NCI-H2171 treated with DMSO at 0.1 percent for 48 hours (cell line): ENCODE measurements at regions not wholly inside any gene's neighbourhood (a gene's known extent, or its start where the extent isn't known, plus 50 kb on each side); places are given as distances from the start of the nearest gene placed in this dataset.
"Not testable (repeated sequence)": the region's sequence is repeated elsewhere in the genome, so short reads cannot be mapped to it uniquely, and the experiment has no call there.

Source experiments
- DNase-seq: peaks from one replicate; lab custom pipeline; 2025; lab: John Stamatoyannopoulos, UW

DNA sequence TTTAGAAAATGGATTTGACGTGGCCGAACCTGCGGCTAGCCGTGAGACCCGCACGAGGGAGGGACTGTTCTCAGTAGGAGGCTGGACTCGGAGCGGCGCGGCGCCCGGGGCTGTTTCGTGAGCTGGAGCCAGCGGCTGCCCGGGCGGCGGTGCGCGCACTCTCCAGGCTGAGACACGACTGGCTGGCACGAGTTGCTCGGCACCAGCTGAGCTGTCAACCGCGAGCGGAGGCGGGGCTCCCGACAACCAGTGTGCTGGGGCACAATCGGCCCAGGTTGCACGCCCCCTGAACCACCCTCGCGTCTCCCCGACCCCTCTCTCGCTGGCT is 58.5 kb upstream of the NBPF26 start:
- not testable (repeated sequence) for DNase-seq

DNA sequence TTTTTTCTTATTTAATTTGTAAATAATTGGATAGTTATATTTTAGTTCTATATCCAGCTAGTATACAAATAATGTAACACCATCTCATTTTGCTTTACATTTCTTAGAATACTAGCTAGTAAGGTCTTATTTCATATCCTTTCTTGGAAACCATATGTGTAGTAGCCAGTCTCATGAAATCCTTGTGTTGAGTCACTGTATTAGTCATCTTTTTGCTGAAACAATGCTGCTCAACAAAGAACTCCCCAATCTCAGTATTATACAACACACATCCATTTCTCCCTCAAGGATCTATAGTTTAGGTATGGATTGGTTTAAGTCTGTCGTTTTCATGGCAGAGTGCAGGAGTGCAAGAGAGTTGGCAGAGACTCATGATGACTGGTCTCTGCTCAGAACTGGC is 55.6 kb upstream of the NBPF26 start:
- DNase-seq: not testable (repeated sequence)
